ENCODE measurements at regions not wholly inside any gene's neighbourhood (a gene's known extent, or its start where the extent isn't known, plus 50 kb on each side); places are given as distances from the start of the nearest gene placed in this dataset.

GRCh38 chr4:62881210-62881609 lies 1528.0 kb downstream of the TECRL start:
- TF ChIP-seq POLR2A (IDR thresholded peaks at IDR 0.05): no peak
- Histone ChIP-seq H3K27me3 (no peaks in the 10 kb centered on the region), H3K36me3 (no peaks in the 10 kb centered on the region), H3K27ac (no peak overlapping the region), H3K9me3 (no peaks in the 10 kb centered on the region), H3K4me1 (no peaks in the 10 kb centered on the region), H3K4me3 (no peak overlapping the region)
- intact Hi-C loops (cut with DNase I; ENCODE audit: low total_unique reads): no loop called here
- DNase-seq: no peak

GRCh38 chr4:62872856-62873255 lies 1536.4 kb downstream of the TECRL start:
- Histone ChIP-seq H3K4me3 (no peak overlapping the region), H3K9me3 (no peaks in the 10 kb centered on the region), H3K4me1 (no peaks in the 10 kb centered on the region), H3K27me3 (no peaks in the 10 kb centered on the region), H3K27ac (no peak overlapping the region), H3K36me3 (no peaks in the 10 kb centered on the region)
- TF ChIP-seq, protein P1, sequence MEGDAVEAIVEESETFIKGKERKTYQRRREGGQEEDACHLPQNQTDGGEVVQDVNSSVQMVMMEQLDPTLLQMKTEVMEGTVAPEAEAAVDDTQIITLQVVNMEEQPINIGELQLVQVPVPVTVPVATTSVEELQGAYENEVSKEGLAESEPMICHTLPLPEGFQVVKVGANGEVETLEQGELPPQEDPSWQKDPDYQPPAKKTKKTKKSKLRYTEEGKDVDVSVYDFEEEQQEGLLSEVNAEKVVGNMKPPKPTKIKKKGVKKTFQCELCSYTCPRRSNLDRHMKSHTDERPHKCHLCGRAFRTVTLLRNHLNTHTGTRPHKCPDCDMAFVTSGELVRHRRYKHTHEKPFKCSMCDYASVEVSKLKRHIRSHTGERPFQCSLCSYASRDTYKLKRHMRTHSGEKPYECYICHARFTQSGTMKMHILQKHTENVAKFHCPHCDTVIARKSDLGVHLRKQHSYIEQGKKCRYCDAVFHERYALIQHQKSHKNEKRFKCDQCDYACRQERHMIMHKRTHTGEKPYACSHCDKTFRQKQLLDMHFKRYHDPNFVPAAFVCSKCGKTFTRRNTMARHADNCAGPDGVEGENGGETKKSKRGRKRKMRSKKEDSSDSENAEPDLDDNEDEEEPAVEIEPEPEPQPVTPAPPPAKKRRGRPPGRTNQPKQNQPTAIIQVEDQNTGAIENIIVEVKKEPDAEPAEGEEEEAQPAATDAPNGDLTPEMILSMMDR (IDR thresholded peaks at IDR 0.05): no peak
- TF ChIP-seq POLR2A (IDR thresholded peaks at IDR 0.05): no peak
- intact Hi-C loops (cut with DNase I; ENCODE audit: low total_unique reads): no loop called here
- DNase-seq: no peak

DNA sequence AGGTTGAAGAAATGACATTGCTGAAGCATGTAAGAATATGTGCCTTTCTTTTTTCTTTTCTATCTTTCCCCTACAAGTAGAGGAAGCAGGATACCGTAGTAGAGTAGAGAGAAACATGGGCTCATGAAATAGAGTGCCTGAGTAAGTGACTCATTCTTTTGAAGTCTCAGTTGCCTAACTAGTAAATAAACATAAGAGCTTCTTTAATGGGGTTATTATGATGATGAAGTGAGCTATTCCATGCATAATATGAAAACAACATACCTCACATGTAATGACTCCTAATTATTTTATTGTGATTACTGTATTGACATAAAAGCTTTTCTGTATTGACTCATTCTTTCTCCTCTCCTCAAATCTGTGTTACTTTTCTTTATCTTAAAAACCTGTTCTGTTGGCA lies 1538.2 kb downstream of the TECRL start:
- H3K27ac ChIP-seq: no peak overlapping the region
- H3K4me1 ChIP-seq: no peaks in the 10 kb centered on the region
- H3K27me3 ChIP-seq: no peaks in the 10 kb centered on the region
- intact Hi-C loops (cut with DNase I; ENCODE audit: low total_unique reads): no loop called here
- no peaks in the 10 kb centered on the region for H3K9me3 ChIP-seq
- DNase-seq: no peak
- H3K36me3 ChIP-seq: no peaks in the 10 kb centered on the region
- TF ChIP-seq, protein P1 (IDR thresholded peaks at IDR 0.05): no peak
- TF ChIP-seq POLR2A (IDR thresholded peaks at IDR 0.05): no peak
- no peak overlapping the region for H3K4me3 ChIP-seq

GRCh38 chr4:62870451-62870850 lies 1538.8 kb downstream of the TECRL start:
- intact Hi-C loops (cut with DNase I; ENCODE audit: low total_unique reads): no loop called here
- no peak overlapping the region for H3K4me3 ChIP-seq
- H3K9me3 ChIP-seq: no peaks in the 10 kb centered on the region
- no peak overlapping the region for H3K27ac ChIP-seq
- no peaks in the 10 kb centered on the region for H3K27me3 ChIP-seq
- TF ChIP-seq, protein P1 (IDR thresholded peaks at IDR 0.05): no peak
- no peak for TF ChIP-seq POLR2A (IDR thresholded peaks at IDR 0.05)
- no peaks in the 10 kb centered on the region for H3K4me1 ChIP-seq
- no peak for DNase-seq
- no peaks in the 10 kb centered on the region for H3K36me3 ChIP-seq

DNA sequence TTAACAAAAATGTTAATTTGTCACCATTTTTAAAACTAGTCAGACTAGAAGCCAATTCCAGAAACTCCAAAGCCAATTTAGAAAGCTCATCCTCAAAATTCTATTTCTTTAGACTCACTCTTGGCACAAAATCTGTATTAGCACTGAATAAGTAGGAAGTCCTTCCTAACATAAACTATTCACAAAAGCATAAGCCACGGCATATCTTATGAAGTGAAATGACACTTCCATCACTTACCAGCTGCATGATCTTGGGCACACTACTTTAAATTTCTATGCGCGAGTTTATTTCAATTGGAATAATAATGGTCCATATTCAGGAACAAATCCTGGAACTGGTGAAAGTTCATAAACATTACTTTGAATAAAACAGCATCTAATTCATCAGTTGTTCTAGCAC lies 1544.0 kb downstream of the TECRL start:
- TF ChIP-seq POLR2A (IDR thresholded peaks at IDR 0.05): no peak
- TF ChIP-seq, protein P1 (IDR thresholded peaks at IDR 0.05): no peak
- no peaks in the 10 kb centered on the region for H3K9me3 ChIP-seq
- H3K27me3 ChIP-seq: no peaks in the 10 kb centered on the region
- H3K4me1 ChIP-seq: no peaks in the 10 kb centered on the region
- DNase-seq: no peak
- no peaks in the 10 kb centered on the region for H3K36me3 ChIP-seq
- no peak overlapping the region for H3K27ac ChIP-seq
- H3K4me3 ChIP-seq: no peak overlapping the region
- intact Hi-C loops (cut with DNase I; ENCODE audit: low total_unique reads): no loop called here

DNA sequence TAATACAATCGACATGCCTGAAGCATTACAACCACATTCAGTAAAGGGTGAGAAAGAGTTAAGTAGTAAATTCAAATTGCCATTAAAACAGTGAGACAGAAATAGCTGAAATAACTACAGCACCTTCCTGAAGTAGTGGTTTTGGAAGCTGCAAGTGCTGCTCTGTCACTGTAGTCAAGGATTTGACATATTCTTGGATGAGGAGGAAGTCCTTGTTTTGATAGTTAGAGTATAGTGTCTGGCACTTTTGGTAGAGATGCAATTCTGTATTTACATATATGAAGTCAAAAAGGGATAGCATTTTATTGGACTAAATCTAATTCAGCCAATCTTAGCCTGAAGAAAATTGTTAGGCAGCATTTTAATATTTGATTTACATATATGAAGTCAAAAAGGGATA lies 1559.6 kb downstream of the TECRL start:
- H3K36me3 ChIP-seq: no peaks in the 10 kb centered on the region
- H3K4me3 ChIP-seq: no peak overlapping the region
- DNase-seq: no peak
- TF ChIP-seq POLR2A (IDR thresholded peaks at IDR 0.05): no peak
- TF ChIP-seq, protein P1 (IDR thresholded peaks at IDR 0.05): no peak
- intact Hi-C loops (cut with DNase I; ENCODE audit: low total_unique reads): no loop called here
- H3K4me1 ChIP-seq: no peaks in the 10 kb centered on the region
- no peak overlapping the region for H3K27ac ChIP-seq
- H3K9me3 ChIP-seq: no peaks in the 10 kb centered on the region
- H3K27me3 ChIP-seq: no peaks in the 10 kb centered on the region

Measured in uterus (tissue), 3 donors.